HepG2 (cell line): ENCODE measurements at regions not wholly inside any gene's neighbourhood (a gene's known extent, or its start where the extent isn't known, plus 50 kb on each side); places are given as distances from the start of the nearest gene placed in this dataset.

Source experiments
- EED ChIP-seq: sonication (generic); formaldehyde crosslinking; IDR thresholded peaks from 2 replicates; pipeline ENCODE4 v1.5.0; 2020; ENCODE audit warnings: mild to moderate bottlenecking, missing genetic modification reagents
- MAX ChIP-seq: IDR thresholded peaks from 2 replicates; pipeline ENCODE4 v1.6.1; 2012; ENCODE audit warnings: inconsistent platforms
- MLXIP ChIP-seq: sonication (generic); formaldehyde crosslinking; IDR thresholded peaks from 2 replicates; pipeline ENCODE4 v1.9.0; 2021; ENCODE audit warnings: missing genetic modification reagents, borderline replicate concordance
- NFKBIZ ChIP-seq: IDR thresholded peaks from 2 replicates; pipeline ENCODE4 v1.6.1; 2018; ENCODE audit warnings: missing genetic modification reagents, missing compliant biosample characterization
- PRDM10 ChIP-seq: sonication (generic); formaldehyde crosslinking; IDR thresholded peaks from 2 replicates; pipeline ENCODE4 v1.4.0; 2020; ENCODE audit warnings: low read depth, missing genetic modification reagents
- ZNF660 ChIP-seq: sonication (generic); formaldehyde crosslinking; IDR thresholded peaks from 2 replicates; pipeline ENCODE4 v1.5.1; 2020; ENCODE audit warnings: mild to moderate bottlenecking, low read depth, missing genetic modification reagents, borderline replicate concordance

GRCh38 chr13:29969286-29969685 is 118.9 kb upstream of the UBL3 start (continued):
- TF ChIP-seq PRDM10, result no peak
- TF ChIP-seq MLXIP (CRISPR knock-in tag), result no peak
- no peak for TF ChIP-seq ZNF660 (CRISPR knock-in tag)
- TF ChIP-seq EED (CRISPR knock-in tag), result no peak
- TF ChIP-seq MAX, result no peak
- no peak for TF ChIP-seq NFKBIZ
